Endodermal cell (in vitro differentiated cells): ENCODE measurements at regions not wholly inside any gene's neighbourhood (a gene's known extent, or its start where the extent isn't known, plus 50 kb on each side); places are given as distances from the start of the nearest gene placed in this dataset.

Experiments used
- DNase-seq: peaks from one replicate; pipeline ENCODE4 v3.0.0-alpha.2; 2017
- H3K27ac ChIP-seq: 2 replicates; pipeline ENCODE4 v1.5.1; 2013; ENCODE audit warnings: mild to moderate bottlenecking, low read depth, low read length, moderate library complexity
- H3K27me3 ChIP-seq: 2 replicates; pipeline ENCODE4 v1.6.1; 2013; ENCODE audit warnings: mild to moderate bottlenecking, low read length, moderate library complexity; ENCODE audit not compliant: insufficient read depth, control insufficient read depth, poor library complexity, severe bottlenecking
- H3K36me3 ChIP-seq: 2 replicates; pipeline ENCODE4 v1.7.0; 2013; ENCODE audit warnings: mild to moderate bottlenecking, low read length, moderate library complexity; ENCODE audit not compliant: control insufficient read depth, insufficient read depth
- H3K4me1 ChIP-seq: one replicate; pipeline ENCODE4 v1.7.0; 2013; ENCODE audit warnings: low read length; ENCODE audit not compliant: control insufficient read depth, insufficient read depth
- H3K4me3 ChIP-seq: 2 replicates; pipeline ENCODE4 v1.5.1; 2013; ENCODE audit warnings: mild to moderate bottlenecking, low read length, moderate library complexity
- H3K9ac ChIP-seq: 2 replicates; pipeline ENCODE4 v1.6.1; 2013; ENCODE audit warnings: mild to moderate bottlenecking, low read length, moderate library complexity; ENCODE audit not compliant: poor library complexity, severe bottlenecking; ENCODE audit errors: extremely low read depth
- H3K9me3 ChIP-seq: 2 replicates; pipeline ENCODE4 v1.6.1; 2013; ENCODE audit warnings: mild to moderate bottlenecking, low read length, moderate library complexity; ENCODE audit not compliant: control insufficient read depth
- H3K27ac Mint-ChIP-seq: 2 replicates; pipeline ENCODE4 v1.8.0; 2020; ENCODE audit warnings: mixed read lengths
- H3K27me3 Mint-ChIP-seq: 2 replicates; pipeline ENCODE4 v1.8.0; 2021; ENCODE audit warnings: mild to moderate bottlenecking, mixed read lengths; ENCODE audit not compliant: insufficient read depth
- H3K36me3 Mint-ChIP-seq: 2 replicates; pipeline ENCODE4 v1.8.0; 2020; ENCODE audit warnings: low read depth, mixed read lengths
- H3K4me1 Mint-ChIP-seq: 2 replicates; pipeline ENCODE4 v1.8.0; 2020; ENCODE audit warnings: mixed read lengths
- H3K4me3 Mint-ChIP-seq: 2 replicates; pipeline ENCODE4 v1.8.0; 2020; ENCODE audit warnings: mild to moderate bottlenecking, moderate library complexity, mixed read lengths
- H3K9me3 Mint-ChIP-seq: 2 replicates; pipeline ENCODE4 v1.8.0; 2020; ENCODE audit warnings: mild to moderate bottlenecking, mixed read lengths
- WGBS, 2 experiments: methylation state at CpG; one replicate each; pipeline versions ENCODE4 v1.1.5 to v1.1.7; 2013; ENCODE audit warnings: missing lambda C conversion rate in 2 of 2, mixed read lengths in 1 of 2; ENCODE audit not compliant: insufficient coverage in 1 of 2, insufficient read length in 1 of 2; 5-methylcytosine and 5-hydroxymethylcytosine counted together
- TF ChIP-seq, protein P1 (sequence below): fragments of 200-600 bp; sonication (generic); conservative IDR thresholded peaks from 2 replicates; pipeline ENCODE4 v1.5.0; 2021; ENCODE audit warnings: antibody characterized with exemption, mild to moderate bottlenecking

DNA sequence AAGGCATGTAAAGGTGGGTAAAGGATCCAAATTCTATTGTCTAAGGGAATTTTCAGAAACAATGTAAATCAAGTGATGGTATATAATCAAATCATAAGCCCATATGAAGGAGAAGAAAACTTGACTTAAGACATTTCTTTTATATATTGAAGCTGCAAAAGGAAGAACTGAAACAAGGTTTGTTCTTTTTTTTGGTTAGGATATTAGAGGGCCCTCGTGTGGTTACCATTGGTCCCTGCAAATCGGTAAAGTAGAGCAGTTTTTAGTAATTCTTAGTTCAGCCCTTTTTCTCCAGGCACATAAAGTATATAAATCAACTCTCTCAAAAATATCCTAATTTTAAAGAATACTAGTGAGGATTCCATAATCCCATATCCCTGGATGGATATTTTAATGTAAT is 105.6 kb upstream of the STK17B start:
- Mint-ChIP-seq H3K36me3 (peaks cover 6% of the 10 kb centered on the region), H3K4me1 (peaks cover 9% of the 10 kb centered on the region), H3K4me3 (no peak overlapping the region), H3K9me3 (peaks cover 8% of the 10 kb centered on the region), H3K27ac (no peak overlapping the region), H3K27me3 (no peaks in the 10 kb centered on the region)
- H3K27me3 ChIP-seq = no peaks in the 10 kb centered on the region
- no peak for DNase-seq
- peaks cover 6% of the 10 kb centered on the region for H3K9me3 ChIP-seq
- no peak overlapping the region for H3K9ac ChIP-seq
- WGBS, 2 experiments = 67% methylated on average over 2 of the region's 2 CpGs; no CpG with 5 or more reads in 1 of the 2 experiments
- no peak overlapping the region for H3K4me3 ChIP-seq
- no peaks in the 10 kb centered on the region for H3K36me3 ChIP-seq
- peaks cover 2% of the 10 kb centered on the region for H3K4me1 ChIP-seq
- TF ChIP-seq, protein P1, sequence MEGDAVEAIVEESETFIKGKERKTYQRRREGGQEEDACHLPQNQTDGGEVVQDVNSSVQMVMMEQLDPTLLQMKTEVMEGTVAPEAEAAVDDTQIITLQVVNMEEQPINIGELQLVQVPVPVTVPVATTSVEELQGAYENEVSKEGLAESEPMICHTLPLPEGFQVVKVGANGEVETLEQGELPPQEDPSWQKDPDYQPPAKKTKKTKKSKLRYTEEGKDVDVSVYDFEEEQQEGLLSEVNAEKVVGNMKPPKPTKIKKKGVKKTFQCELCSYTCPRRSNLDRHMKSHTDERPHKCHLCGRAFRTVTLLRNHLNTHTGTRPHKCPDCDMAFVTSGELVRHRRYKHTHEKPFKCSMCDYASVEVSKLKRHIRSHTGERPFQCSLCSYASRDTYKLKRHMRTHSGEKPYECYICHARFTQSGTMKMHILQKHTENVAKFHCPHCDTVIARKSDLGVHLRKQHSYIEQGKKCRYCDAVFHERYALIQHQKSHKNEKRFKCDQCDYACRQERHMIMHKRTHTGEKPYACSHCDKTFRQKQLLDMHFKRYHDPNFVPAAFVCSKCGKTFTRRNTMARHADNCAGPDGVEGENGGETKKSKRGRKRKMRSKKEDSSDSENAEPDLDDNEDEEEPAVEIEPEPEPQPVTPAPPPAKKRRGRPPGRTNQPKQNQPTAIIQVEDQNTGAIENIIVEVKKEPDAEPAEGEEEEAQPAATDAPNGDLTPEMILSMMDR = peak; percentile 82
- no peak overlapping the region for H3K27ac ChIP-seq

DNA sequence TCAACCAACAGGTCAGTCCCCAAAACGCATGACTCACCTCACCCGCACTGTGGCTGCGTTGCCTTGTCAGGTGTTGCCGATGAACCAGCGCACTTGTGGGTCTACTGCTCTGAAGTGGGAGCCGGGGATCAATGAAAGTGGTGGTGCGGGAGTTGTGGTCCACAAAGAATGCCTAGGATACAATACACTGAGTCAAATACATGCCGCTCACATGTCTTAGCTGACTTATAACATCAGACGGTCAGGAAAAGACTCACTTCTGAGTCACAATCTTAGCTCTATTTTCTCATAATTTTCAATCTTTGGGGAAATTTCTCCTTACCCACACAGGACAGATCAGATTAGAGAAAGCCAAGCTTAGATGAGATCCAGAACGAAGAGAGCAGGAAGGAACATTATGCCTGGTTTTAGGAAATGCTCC is 107.1 kb upstream of the STK17B start:
- Mint-ChIP-seq H3K9me3 (peaks cover 20% of the 10 kb centered on the region), H3K36me3 (peaks cover 14% of the 10 kb centered on the region), H3K27me3 (no peaks in the 10 kb centered on the region), H3K4me1 (peaks cover 15% of the 10 kb centered on the region), H3K4me3 (no peak overlapping the region), H3K27ac (no peak overlapping the region)
- no peak overlapping the region for H3K4me3 ChIP-seq
- no peaks in the 10 kb centered on the region for H3K27me3 ChIP-seq
- WGBS, 2 experiments = 90 to 92% methylated on average over 4 to 10 of the region's 10 CpGs
- DNase-seq = no peak
- no peak overlapping the region for H3K27ac ChIP-seq
- TF ChIP-seq, protein P1 = no peak
- peaks cover 20% of the 10 kb centered on the region for H3K9me3 ChIP-seq
- H3K9ac ChIP-seq = no peak overlapping the region
- no peaks in the 10 kb centered on the region for H3K36me3 ChIP-seq
- peaks cover 6% of the 10 kb centered on the region for H3K4me1 ChIP-seq

DNA sequence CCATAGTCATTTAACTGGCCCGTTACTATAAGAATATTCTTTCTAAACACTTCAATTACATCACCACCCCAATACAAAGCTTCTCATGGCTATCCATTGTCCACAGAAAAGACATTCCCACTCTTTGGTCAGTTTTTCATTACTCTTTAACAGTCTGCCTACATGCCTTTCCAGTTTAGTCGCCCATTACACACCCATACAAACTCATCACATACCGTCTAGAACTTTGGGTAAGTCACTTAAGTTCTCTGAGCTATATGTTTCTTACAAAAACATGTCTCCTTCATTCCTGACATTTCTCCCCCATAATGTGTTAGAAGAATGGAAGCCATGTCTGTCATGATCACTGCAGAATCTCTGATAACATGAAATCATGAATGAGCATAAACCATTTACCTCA is 108.2 kb upstream of the STK17B start:
- no peak for DNase-seq
- Mint-ChIP-seq H3K27me3 (no peaks in the 10 kb centered on the region), H3K36me3 (peaks cover 17% of the 10 kb centered on the region), H3K4me1 (peaks cover 12% of the 10 kb centered on the region), H3K4me3 (no peak overlapping the region), H3K27ac (no peak overlapping the region), H3K9me3 (peaks cover 25% of the 10 kb centered on the region)
- H3K27ac ChIP-seq = no peak overlapping the region
- no peak overlapping the region for H3K9ac ChIP-seq
- H3K36me3 ChIP-seq = no peaks in the 10 kb centered on the region
- TF ChIP-seq, protein P1 = no peak
- H3K9me3 ChIP-seq = peaks cover 28% of the 10 kb centered on the region
- no peaks in the 10 kb centered on the region for H3K27me3 ChIP-seq
- WGBS, 2 experiments = 92 to 96% methylated on average over 3 of the region's 3 CpGs
- H3K4me1 ChIP-seq = peaks cover 6% of the 10 kb centered on the region
- H3K4me3 ChIP-seq = no peak overlapping the region
